ENCODE measurements at regions not wholly inside any gene's neighbourhood (a gene's known extent, or its start where the extent isn't known, plus 50 kb on each side); places are given as distances from the start of the nearest gene placed in this dataset.

DNA sequence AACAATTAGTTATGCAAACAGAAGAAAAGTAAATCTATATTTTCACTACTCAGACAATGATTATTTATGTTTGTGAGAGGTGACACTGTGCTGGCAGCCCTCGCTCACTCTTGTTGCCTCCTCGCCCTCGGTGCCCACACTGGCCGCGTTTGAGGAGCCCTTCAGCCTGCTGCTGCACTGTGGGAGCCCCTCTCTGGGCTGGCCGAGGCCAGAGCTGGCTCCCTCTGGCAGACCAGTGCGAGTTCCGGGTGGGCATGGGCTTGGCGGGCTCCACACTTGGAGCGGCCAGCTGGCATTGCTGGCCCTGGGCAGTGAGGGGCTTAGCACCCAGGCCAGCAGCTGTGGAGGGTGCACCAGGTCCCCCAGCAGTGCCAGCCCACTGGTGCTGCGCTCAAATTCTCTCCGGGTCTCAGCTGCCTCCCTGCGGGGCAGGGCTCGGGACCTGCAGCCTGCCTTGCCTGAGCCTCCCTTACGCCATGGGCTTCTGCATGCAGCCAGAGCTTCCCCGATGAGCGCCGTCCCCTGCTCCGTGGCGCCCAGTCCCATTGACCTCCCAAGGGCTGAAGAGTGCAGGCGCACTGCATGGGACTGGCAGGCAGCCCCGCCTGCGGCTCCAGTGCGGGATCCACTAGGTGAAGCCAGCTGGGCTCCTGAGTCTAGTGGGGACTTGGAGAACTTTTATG lies 902.6 kb downstream of the PDHA2 start:
- TF ChIP-seq, protein P1, sequence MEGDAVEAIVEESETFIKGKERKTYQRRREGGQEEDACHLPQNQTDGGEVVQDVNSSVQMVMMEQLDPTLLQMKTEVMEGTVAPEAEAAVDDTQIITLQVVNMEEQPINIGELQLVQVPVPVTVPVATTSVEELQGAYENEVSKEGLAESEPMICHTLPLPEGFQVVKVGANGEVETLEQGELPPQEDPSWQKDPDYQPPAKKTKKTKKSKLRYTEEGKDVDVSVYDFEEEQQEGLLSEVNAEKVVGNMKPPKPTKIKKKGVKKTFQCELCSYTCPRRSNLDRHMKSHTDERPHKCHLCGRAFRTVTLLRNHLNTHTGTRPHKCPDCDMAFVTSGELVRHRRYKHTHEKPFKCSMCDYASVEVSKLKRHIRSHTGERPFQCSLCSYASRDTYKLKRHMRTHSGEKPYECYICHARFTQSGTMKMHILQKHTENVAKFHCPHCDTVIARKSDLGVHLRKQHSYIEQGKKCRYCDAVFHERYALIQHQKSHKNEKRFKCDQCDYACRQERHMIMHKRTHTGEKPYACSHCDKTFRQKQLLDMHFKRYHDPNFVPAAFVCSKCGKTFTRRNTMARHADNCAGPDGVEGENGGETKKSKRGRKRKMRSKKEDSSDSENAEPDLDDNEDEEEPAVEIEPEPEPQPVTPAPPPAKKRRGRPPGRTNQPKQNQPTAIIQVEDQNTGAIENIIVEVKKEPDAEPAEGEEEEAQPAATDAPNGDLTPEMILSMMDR (conservative IDR thresholded peaks at IDR 0.05; ENCODE audit: low read length): no peak
- TF ChIP-seq EZH2phosphoT487 (IDR thresholded peaks at IDR 0.05; ENCODE audit: borderline replicate concordance): no peak
